Heart left ventricle (tissue), 13 donors: ENCODE measurements at regions not wholly inside any gene's neighbourhood (a gene's known extent, or its start where the extent isn't known, plus 50 kb on each side); places are given as distances from the start of the nearest gene placed in this dataset.

Experiments
- POLR2A ChIP-seq, 2 donors: fragments of 450-650 bp; IDR thresholded peaks; one replicate each; pipeline ENCODE4 v1.6.1; 2017; ENCODE audit warnings: antibody characterized with exemption in 2 of 2, mild to moderate bottlenecking in 2 of 2, moderate library complexity in 2 of 2
- TF ChIP-seq, protein P1 (sequence below), 12 donors: fragments of 200-600 bp; sonication (generic) in 4 of 12; IDR thresholded peaks; one replicate each; pipeline versions ENCODE4 v1.5.0 to v1.8.0; 2018 to 2022; ENCODE audit warnings: antibody characterized with exemption in 12 of 12, mild to moderate bottlenecking in 5 of 12
- donor health status: ischemic (EF 13 %, LVEDD 7.1; RV severe dilation, severe dysfunction).
- donor health status: DM: no; HTN: yes; CAD: no.
- donor health status: DM: no; HTN: no; CAD: no.
- donor health status: ischemic (EF 25% LVEDD 6.9; RV normal size, moderate dysfunction).
- donor health status: ischemic (EF 25% LVEDD 5.7; RV mildly dilated, moderate dysfunction).
- donor health status: ischemic (EF 35%, LVEDD 5.7; RV mildly dilated, moderate dysfunction).
- donor health status: nonischemic (EF 11% LVEDD 7.7; RV severe dilation, severe dysfunction).
- donor health status: DM: yes; HTN: yes; CAD: no.
- donor health status: PGD.
- donor health status: ischemic (EF 29% LVEDD 5.4; RV normal size, mild dysfunction).
- donor health status: nonischemic (EF 23%, LVEDD 6.1; RV moderate dilation, normal function).

DNA sequence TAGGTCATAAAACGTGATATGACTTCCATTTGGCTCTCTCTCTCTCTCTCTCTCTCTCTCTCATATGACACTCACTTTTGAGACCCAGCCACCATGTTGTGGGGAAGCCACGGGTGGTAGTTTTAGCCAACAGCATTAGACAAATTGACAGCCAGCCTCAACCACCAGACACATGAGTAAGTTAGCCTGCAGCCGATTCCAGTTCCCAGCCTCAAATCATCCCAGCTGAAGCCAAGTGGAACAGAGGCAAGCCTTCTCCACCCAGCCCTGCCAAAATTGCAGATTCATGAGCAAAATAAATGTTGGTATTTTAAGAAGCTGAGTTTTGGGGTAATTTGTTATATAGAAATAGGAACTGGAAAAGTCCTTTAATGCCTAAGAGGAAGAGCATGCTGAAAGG, 98.0 kb upstream of the DNAH14 start:
- no peak for TF ChIP-seq POLR2A (IDR thresholded peaks at IDR 0.05)
- TF ChIP-seq, protein P1, sequence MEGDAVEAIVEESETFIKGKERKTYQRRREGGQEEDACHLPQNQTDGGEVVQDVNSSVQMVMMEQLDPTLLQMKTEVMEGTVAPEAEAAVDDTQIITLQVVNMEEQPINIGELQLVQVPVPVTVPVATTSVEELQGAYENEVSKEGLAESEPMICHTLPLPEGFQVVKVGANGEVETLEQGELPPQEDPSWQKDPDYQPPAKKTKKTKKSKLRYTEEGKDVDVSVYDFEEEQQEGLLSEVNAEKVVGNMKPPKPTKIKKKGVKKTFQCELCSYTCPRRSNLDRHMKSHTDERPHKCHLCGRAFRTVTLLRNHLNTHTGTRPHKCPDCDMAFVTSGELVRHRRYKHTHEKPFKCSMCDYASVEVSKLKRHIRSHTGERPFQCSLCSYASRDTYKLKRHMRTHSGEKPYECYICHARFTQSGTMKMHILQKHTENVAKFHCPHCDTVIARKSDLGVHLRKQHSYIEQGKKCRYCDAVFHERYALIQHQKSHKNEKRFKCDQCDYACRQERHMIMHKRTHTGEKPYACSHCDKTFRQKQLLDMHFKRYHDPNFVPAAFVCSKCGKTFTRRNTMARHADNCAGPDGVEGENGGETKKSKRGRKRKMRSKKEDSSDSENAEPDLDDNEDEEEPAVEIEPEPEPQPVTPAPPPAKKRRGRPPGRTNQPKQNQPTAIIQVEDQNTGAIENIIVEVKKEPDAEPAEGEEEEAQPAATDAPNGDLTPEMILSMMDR (IDR thresholded peaks at IDR 0.05), result no peak
